RWPE2 (cell line): ENCODE measurements at regions not wholly inside any gene's neighbourhood (a gene's known extent, or its start where the extent isn't known, plus 50 kb on each side); places are given as distances from the start of the nearest gene placed in this dataset.

ENCODE experiments used
- ATAC-seq: fragments of 200-7000 bp; cut with Tn5 transposase; 3 replicates; pipeline ENCODE4 v1.9.1; 2021; ENCODE audit warnings: low read depth
- DNase-seq: peaks from one replicate; pipeline ENCODE4 v3.0.0-alpha.2; 2020; ENCODE audit warnings: low spot score
- H3K27ac ChIP-seq: fragments of 450-650 bp; 2 replicates; pipeline ENCODE4 v1.5.1; 2017; ENCODE audit warnings: mild to moderate bottlenecking; ENCODE audit not compliant: poor library complexity, severe bottlenecking
- H3K27me3 ChIP-seq: fragments of 250-450 bp; sonication (Bioruptor Pico); 2 replicates; pipeline ENCODE4 v1.5.1; 2021; ENCODE audit warnings: mild to moderate bottlenecking, moderate library complexity; ENCODE audit not compliant: insufficient read depth, poor library complexity, severe bottlenecking
- H3K36me3 ChIP-seq: fragments of 250-450 bp; sonication (Bioruptor Pico); 2 replicates; pipeline ENCODE4 v1.5.1; 2020; ENCODE audit warnings: low read depth, mild to moderate bottlenecking, moderate library complexity
- H3K4me1 ChIP-seq: fragments of 250-450 bp; sonication (Bioruptor Pico); 2 replicates; pipeline ENCODE4 v1.5.1; 2021; ENCODE audit warnings: mild to moderate bottlenecking, moderate library complexity; ENCODE audit not compliant: insufficient read depth, poor library complexity, severe bottlenecking
- H3K4me3 ChIP-seq: fragments of 250-450 bp; sonication (Bioruptor Pico); 2 replicates; pipeline ENCODE4 v1.5.1; 2021; ENCODE audit warnings: mild to moderate bottlenecking, moderate library complexity; ENCODE audit not compliant: severe bottlenecking
- H3K9me3 ChIP-seq: fragments of 250-450 bp; sonication (Bioruptor Pico); 2 replicates; pipeline ENCODE4 v1.5.1; 2021; ENCODE audit warnings: mild to moderate bottlenecking, moderate library complexity; ENCODE audit not compliant: severe bottlenecking
- TF ChIP-seq, protein P1 (sequence below): fragments of 450-650 bp; IDR thresholded peaks from one replicate; pipeline ENCODE4 v1.5.1; 2017; ENCODE audit warnings: mild to moderate bottlenecking, moderate library complexity; ENCODE audit not compliant: poor library complexity, severe bottlenecking

DNA sequence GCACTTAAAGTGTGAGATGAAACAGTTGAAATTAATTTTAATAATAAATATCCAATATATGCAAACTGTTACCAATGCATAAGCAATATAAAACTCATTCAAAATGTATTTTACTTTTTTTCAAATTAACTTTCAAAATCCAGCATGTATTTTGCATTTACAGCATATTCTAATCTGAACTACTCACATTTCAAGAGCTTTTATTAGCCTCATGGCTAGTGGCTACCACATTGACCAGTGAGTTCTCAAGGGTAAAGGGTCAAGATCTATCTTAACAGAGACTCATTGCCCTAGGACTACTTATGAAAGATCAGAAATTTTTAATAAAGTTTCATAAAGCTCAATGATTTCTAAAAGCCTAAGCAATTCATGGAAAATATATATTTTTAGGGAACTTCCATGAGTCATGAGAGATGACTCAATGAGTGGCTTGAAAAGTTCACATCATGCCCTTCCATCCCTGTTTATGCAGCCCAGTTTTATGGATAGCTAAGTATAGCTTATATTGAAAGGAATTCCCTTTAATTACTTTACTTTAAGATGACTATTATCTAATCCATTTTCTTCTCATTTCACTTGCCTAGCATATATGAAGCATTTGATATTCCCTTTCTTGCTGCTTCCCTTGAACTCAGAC is 608.6 kb downstream of the SLCO4C1 start:
- Histone ChIP-seq H3K27me3 (no peaks in the 10 kb centered on the region), H3K4me3 (no peak overlapping the region), H3K27ac (no peak overlapping the region), H3K4me1 (no peaks in the 10 kb centered on the region), H3K9me3 (no peaks in the 10 kb centered on the region), H3K36me3 (no peaks in the 10 kb centered on the region)
- TF ChIP-seq, protein P1, sequence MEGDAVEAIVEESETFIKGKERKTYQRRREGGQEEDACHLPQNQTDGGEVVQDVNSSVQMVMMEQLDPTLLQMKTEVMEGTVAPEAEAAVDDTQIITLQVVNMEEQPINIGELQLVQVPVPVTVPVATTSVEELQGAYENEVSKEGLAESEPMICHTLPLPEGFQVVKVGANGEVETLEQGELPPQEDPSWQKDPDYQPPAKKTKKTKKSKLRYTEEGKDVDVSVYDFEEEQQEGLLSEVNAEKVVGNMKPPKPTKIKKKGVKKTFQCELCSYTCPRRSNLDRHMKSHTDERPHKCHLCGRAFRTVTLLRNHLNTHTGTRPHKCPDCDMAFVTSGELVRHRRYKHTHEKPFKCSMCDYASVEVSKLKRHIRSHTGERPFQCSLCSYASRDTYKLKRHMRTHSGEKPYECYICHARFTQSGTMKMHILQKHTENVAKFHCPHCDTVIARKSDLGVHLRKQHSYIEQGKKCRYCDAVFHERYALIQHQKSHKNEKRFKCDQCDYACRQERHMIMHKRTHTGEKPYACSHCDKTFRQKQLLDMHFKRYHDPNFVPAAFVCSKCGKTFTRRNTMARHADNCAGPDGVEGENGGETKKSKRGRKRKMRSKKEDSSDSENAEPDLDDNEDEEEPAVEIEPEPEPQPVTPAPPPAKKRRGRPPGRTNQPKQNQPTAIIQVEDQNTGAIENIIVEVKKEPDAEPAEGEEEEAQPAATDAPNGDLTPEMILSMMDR = no peak
- ATAC-seq (no peak), DNase-seq (no peak)

DNA sequence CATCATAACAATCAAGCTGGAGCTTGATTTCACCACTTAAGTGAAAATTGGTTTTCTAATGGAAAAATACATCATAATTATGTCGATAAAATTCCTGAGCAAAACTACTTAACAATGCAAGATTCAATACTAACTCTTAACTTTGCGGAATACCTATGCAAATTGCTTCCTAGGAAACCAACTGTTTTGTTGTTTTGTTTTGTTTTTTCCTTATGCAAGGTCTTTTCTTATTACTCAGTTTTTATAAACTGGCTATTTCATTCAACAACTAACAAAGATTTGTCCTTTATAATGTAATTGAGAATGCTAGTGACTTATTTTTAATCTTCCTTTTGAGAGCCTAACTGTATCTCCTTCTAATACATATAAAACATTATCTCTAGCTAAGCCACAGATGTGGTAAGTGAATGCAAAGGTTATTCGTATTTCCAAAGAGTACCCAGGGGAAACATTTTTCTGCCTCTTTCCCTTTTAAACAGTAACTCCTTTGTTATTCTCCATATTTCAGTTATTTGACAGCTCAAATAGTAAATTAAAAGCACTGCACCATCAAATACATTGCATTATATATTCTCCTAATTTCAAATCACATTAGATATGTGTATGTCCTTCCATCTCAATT is 609.4 kb downstream of the SLCO4C1 start:
- Histone ChIP-seq H3K36me3 (no peaks in the 10 kb centered on the region), H3K9me3 (no peaks in the 10 kb centered on the region), H3K27ac (no peak overlapping the region), H3K4me3 (no peak overlapping the region), H3K4me1 (no peaks in the 10 kb centered on the region), H3K27me3 (no peaks in the 10 kb centered on the region)
- DNase-seq = no peak
- no peak for ATAC-seq
- TF ChIP-seq, protein P1 = no peak

DNA sequence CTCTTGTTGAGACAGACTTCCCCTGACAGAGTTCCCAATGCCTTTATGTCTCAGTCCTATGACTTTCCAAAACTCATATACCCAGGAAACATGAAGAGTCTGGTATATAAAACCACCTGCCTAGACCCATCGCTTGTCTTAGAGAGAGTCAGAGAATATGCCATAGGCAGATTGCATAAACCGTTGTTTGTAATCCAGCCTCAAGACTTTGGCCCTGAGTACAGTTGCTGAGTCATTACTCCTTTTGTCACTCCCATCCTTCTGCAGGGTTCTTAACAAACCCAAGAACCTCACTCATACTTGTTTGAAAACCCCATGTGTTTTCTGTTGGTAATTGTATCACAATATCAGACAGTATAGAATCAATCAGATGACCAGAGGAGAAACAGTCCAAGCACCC is 616.3 kb downstream of the SLCO4C1 start:
- ATAC-seq = peak; percentile 55; the same call in 2 of the 3 replicates
- no peak overlapping the region for H3K27ac ChIP-seq
- no peaks in the 10 kb centered on the region for H3K9me3 ChIP-seq
- no peaks in the 10 kb centered on the region for H3K36me3 ChIP-seq
- TF ChIP-seq, protein P1 = no peak
- no peak overlapping the region for H3K4me3 ChIP-seq
- peaks cover 6% of the 10 kb centered on the region for H3K27me3 ChIP-seq
- DNase-seq = no peak
- no peaks in the 10 kb centered on the region for H3K4me1 ChIP-seq

DNA sequence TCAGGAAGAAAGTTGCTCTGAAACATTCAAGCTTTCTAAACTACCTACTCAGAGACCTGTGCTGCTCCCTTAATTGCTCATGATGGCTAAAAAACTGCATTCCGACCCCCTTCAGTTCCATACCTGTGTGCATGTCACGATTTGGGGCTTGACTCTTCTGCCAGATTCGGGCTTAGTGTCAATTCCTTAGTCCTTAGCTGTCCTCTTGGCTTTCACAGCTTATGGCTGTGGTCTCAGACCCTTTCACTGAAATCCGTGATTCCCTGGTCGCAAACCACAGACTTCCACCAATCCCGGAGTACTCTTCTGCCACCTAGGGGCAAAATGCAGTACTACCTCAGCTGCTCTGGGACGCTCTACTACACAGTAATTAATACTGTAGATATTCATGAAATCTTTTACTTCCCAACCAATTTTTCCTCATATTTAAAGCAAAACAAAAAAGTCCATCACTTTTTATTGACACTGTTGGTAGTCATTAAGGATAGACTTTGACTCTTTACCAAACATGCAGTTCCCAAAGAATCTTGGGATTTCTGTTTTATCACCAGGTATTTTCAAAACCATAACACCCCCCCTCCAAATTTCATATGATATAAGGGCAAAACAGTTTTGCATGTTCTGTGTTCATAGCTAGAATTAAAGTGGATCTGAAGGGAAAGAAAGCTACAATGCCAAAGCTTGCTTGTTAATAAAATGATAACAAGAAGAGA is 617.4 kb downstream of the SLCO4C1 start:
- H3K4me3 ChIP-seq = no peak overlapping the region
- no peaks in the 10 kb centered on the region for H3K36me3 ChIP-seq
- DNase-seq (no peak), ATAC-seq (peak; percentile 76)
- H3K9me3 ChIP-seq = no peaks in the 10 kb centered on the region
- no peaks in the 10 kb centered on the region for H3K4me1 ChIP-seq
- TF ChIP-seq, protein P1 = peak; percentile 98
- peaks cover 6% of the 10 kb centered on the region for H3K27me3 ChIP-seq
- no peak overlapping the region for H3K27ac ChIP-seq
